ENCODE measurements at regions not wholly inside any gene's neighbourhood (a gene's known extent, or its start where the extent isn't known, plus 50 kb on each side); places are given as distances from the start of the nearest gene placed in this dataset.
A peak's percentile ranks its signal among the peaks of the same experiment; 100 is the strongest.

GRCh38 chr22:49368976-49369725 lies 458.5 kb downstream of the BRD1 start:
- intact Hi-C loops (cut with DNase I) = no loop called here
- DNase-seq (ENCODE audit: low spot score) = peak; percentile 71

DNA sequence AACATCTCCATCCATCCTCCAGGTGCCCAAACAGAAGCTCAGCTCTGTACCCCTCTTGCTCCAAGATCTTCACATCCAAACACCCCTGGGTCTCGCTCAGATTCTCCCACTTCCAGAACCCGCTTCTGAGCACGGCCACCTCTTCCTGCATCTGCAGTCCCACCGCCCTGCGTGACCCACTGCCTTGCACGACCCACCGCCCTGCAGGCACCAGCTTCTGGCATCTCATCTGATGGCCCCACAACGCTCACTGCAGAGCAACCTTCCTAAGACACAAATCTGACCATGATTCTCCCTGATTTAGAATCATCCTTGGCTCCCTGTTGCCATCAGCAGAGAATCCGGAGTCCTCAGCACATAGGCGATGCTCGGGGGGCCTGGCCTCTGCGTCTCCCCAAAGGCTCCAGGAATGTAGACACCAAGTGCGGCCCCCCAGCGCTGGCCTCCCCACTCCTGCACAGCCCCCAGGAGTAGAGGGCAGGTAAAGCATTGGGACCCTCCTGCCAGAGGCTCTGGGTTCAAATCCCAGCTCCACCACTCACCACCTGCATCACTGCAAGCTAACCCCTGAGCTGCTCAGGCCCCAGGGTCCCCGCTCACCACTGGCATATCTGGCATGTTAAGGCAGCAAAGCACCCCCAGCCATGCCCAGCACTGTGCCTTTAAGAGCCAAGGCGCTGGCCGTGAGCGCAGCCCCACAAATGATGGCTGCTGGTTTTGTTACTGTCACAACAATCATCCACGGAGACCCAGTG lies 459.3 kb downstream of the BRD1 start:
- intact Hi-C loops (cut with DNase I) = no loop called here
- peak; percentile 40 for DNase-seq (ENCODE audit: low spot score)

DNA sequence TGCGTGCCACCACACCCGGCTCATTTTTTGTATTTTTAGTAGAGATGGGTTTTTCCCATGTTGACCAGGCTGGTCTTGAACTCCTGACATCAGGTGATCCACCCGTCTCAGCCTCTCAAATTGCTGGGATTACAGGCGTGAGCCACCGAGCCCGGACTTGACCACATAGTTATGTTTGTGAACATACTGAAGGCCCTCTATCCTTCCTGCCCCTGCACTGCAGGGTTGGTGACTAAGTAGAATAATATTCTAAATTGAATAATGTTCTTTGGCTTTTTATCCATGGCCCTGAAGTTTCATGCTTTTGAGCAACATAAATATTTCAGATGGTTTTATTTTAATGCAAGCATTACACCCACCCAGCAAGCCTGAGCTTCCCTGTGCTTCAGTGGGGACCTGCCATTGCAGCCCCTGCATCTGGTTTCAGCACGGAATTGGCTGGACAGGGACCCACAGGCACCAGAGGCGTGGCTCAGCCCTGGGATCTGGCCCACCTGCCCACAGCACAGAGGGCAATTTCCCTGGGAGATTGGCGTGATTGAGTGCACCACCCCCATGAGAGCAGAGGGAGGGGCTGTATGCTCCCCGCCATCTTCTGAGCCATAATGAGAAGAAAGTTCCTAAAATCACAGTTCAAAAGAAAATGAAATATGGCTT lies 460.5 kb downstream of the BRD1 start:
- intact Hi-C loops (cut with DNase I) = no loop called here
- DNase-seq (ENCODE audit: low spot score) = peak; percentile 18

- peak; percentile 62 for DNase-seq (ENCODE audit: low spot score)
- intact Hi-C loops (cut with DNase I) = no loop called here
Observed at GRCh38 chr22:49366437-49366836, 461.2 kb downstream of the BRD1 start.

GRCh38 chr22:49365910-49366309 lies 461.8 kb downstream of the BRD1 start:
- intact Hi-C loops (cut with DNase I) = no loop called here
- DNase-seq (ENCODE audit: low spot score) = peak; percentile 64

- peak; percentile 23 for DNase-seq (ENCODE audit: low spot score)
- intact Hi-C loops (cut with DNase I) = no loop called here
Observed at GRCh38 chr22:49365191-49365837, 462.4 kb downstream of the BRD1 start.

- intact Hi-C loops (cut with DNase I) = no loop called here
- peak; percentile 67 for DNase-seq (ENCODE audit: low spot score)
Observed at GRCh38 chr22:49364398-49364797, 463.3 kb downstream of the BRD1 start.

DNA sequence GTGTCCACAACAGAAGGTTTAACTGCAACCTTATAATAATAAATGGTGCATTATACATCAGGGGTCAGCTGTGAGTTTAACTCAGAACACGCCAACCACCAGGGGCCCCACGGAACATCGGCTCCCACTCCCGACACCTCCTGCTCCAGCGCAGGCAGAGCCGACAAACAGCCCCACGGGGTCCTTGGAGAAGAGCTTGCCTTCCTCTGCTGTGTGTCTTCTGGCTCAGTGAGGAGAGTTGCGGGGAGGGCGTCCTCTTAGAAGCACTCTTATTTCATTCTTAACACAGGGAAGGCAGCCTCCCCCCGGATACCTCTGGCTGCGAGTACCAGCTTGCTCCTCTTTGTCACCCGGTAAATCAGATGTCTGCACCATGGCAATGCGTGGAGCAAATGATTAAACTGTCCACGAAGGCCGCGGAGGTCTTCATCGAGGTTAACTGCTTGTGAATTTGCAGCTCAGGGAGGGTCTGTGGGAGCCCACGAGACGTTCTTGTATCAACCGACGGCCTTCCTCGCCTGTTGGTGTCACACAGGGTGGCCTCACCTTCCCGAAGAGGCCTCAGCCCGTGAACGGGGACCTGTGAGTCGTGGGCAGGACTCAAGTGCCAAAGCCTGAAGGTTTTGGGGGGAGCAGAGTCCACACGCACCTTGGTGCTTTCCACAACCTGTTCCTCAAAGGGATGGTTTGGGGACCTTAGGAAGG lies 464.0 kb downstream of the BRD1 start:
- peak; percentile 75 for DNase-seq (ENCODE audit: low spot score)
- intact Hi-C loops (cut with DNase I) = no loop called here

DNA sequence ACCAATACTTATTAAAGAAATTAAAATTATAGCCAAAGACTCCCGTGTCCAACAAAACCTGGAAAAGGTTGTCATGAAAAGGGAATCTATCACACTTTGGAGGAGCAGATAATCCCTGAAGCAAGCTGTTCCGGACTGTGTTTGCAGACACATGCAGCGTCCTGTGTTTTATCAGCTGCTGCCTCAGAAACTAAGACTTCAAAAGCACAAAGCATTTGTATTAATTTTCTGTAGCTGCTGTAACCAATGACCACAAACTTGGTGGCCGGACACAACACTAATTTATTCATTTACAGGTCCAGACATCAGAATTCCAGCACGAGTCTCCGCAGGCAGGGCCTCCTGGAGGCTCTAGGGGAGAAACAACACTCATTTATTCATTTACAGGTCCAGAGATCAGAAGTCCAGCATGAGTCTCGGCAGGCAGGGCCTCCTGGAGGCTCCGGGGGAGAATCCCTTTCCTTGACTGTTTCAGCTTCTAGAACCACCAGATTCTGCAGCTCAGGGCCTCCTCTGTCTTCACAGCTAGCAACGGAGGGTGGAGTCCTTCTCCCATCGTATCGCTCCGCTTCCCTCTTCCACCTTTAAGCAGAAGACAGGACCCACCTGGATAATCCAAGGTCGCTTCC lies 465.3 kb downstream of the BRD1 start:
- peak; percentile 46 for DNase-seq (ENCODE audit: low spot score)
- intact Hi-C loops (cut with DNase I) = no loop called here

- intact Hi-C loops (cut with DNase I) = no loop called here
- DNase-seq (ENCODE audit: low spot score) = no peak
Observed at GRCh38 chr22:49361164-49361563, 466.5 kb downstream of the BRD1 start.

GRCh38 chr22:49360746-49361145 lies 466.9 kb downstream of the BRD1 start:
- DNase-seq (ENCODE audit: low spot score) = no peak
- intact Hi-C loops (cut with DNase I) = no loop called here

DNA sequence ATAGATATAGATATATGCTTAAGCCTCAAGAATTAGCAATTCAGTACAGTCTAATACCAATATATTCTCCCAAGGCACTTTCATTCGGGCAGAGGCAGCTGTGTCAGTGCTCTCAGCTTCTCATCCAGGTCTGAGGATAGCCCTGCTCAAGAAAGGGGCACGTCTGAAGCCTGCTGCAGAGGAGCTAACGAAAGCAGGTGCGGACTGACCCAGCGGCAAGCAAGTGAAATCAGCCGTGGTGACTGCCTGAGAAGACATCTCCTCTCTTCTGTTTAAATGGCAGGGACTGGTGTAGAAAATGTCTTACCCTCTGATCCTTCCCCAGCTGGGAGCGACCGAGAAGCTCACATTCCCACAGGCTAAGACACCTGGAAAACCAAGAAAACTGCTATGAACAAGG lies 468.6 kb downstream of the BRD1 start:
- no peak for DNase-seq (ENCODE audit: low spot score)
- intact Hi-C loops (cut with DNase I) = no loop called here

DNA sequence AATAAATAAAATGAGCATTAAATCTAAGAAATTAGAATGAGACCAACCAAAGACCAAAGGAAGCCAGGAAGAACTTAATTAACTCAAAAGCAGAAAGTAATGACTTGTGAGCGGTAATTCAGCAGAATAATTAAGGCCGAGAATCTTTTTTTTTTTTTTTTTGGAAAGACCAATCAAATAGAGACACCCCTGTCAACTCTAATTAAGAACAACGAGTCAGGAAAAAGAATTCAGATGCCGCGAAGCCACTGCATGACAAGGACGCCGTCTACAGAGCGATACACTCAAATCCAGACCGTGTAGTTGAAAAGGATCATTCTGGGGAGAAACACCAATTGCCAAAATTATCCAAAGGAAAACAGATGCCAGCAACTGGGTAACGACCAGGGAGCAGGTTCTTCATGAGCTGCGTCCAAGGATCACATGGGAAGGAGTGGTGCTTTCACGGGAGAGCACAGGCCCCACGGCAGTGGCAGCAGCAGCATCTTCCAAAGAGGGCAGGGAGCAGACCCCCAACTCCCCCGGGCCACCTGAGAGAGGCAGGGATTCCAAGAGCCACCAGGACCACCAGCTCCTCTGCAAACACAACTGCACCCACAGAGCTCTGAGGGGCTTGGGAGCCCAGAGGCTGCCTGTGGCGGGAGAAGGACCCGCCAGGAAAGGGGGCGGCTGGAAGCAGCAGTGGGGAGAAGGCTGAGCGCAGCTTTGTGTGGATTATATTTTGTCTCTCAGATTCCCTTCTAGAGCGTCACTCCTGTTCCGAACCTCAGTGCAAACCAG lies 469.8 kb downstream of the BRD1 start:
- peak; percentile 38 for DNase-seq (ENCODE audit: low spot score)
- intact Hi-C loops (cut with DNase I) = no loop called here

DNA sequence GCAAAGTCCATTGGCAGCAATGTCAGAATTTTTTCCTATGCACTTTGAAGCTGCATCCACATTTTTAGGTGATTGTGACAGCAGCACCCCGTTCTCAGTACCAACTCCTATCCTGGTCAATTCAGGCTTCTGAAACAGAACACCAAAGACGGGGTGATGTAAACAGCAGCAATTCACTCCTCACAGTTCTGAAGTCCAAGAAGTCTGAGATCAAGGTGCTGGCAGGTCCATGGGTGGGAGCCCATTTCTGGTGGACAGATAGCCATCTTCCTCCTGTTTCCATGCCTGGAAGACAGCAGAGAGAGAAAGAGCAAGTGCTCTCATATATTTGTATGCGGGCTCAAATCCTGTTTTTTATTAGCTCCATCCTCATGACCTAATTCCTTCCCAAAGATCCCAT lies 471.2 kb downstream of the BRD1 start:
- intact Hi-C loops (cut with DNase I) = no loop called here

GRCh38 chr22:49355211-49355920 lies 472.3 kb downstream of the BRD1 start:
- intact Hi-C loops (cut with DNase I) = no loop called here
- peak; percentile 36 for DNase-seq (ENCODE audit: low spot score)

More for the DNA sequence above, 471.2 kb downstream of the BRD1 start:
- DNase-seq (ENCODE audit: low spot score) = no peak

DNA sequence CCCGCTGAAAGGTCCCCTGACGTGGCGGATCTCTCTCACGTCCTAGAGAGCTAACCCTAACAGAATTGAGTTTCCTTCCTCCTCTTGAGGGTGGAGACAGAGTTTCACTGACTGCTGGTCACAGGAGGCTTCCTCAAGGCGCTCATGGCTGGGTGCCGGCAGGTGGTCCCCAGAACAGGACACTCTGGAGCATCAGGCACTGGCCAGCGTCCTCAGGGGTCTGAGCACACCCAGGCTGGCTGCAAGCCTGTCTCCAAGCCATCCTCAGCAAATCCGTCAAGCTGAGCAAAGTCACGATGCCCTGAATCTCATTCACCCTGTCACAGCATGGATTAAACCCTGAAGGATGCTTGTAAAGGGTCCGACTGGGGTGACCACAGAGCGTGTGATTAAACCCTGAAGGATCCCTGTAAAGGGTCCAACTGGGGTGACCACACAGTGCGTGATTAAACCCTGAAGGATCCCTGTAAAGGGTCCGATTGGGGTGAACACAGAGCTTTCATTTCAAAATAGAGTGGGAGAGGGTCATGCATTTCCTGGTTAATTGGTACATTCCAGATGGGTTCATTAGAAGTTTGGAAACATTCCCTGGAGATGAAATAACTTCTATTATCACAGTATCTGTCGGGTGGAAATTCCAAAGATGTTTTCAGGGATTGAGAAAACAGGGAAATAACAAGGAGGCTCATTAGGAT lies 473.0 kb downstream of the BRD1 start:
- no peak for DNase-seq (ENCODE audit: low spot score)
- intact Hi-C loops (cut with DNase I) = no loop called here

- intact Hi-C loops (cut with DNase I) = no loop called here
- DNase-seq (ENCODE audit: low spot score) = peak; percentile 67
Observed at GRCh38 chr22:49353235-49353634, 474.4 kb downstream of the BRD1 start.
